Lower leg skin (tissue), 4 donors: ENCODE measurements at regions not wholly inside any gene's neighbourhood (a gene's known extent, or its start where the extent isn't known, plus 50 kb on each side); places are given as distances from the start of the nearest gene placed in this dataset.

Source experiments
- DNase-seq, 2 donors: peaks; one replicate each; pipeline ENCODE4 v3.0.0-alpha.2; 2019; ENCODE audit warnings: low spot score in 2 of 2
- H3K4me3 ChIP-seq: fragments of 200-600 bp; sonication (generic); 2 replicates; pipeline ENCODE4 v1.5.1; 2017; ENCODE audit warnings: mild to moderate bottlenecking, low read depth; ENCODE audit not compliant: poor library complexity, severe bottlenecking
- CTCF ChIP-seq, 3 donors: fragments of 450-650 bp; IDR thresholded peaks; one replicate each; pipeline ENCODE4 v1.5.1; 2016; ENCODE audit warnings: antibody characterized with exemption in 3 of 3, mild to moderate bottlenecking in 3 of 3, moderate library complexity in 2 of 3
- POLR2A ChIP-seq, 2 donors: fragments of 450-650 bp; IDR thresholded peaks; one replicate each; pipeline ENCODE4 v1.6.1; 2016 to 2017; ENCODE audit warnings: antibody characterized with exemption in 2 of 2, mild to moderate bottlenecking in 1 of 2, moderate library complexity in 1 of 2
- WGBS, 2 donors: methylation state at CpG; one replicate each; pipeline ENCODE4 v1.1.5; 2018; 5-methylcytosine and 5-hydroxymethylcytosine counted together
- intact Hi-C: fragments of 100-400 bp; cut with DNase I; formaldehyde crosslinking; loops from one replicate; pipeline ENCODE4 v1.15.0; 2023; ENCODE audit warnings: low total_unique reads

- DNase-seq, result no peak
- TF ChIP-seq POLR2A (IDR thresholded peaks at IDR 0.05) (no peak), CTCF (IDR thresholded peaks at IDR 0.05) (no peak)
- 73 to 77% methylated on average over 4 of the region's 4 CpGs for WGBS, 2 donors
- intact Hi-C loops, result no loop called here
- H3K4me3 ChIP-seq, result no peak overlapping the region
Measured at GRCh38 chr7:50203521-50203920, 101.0 kb upstream of the IKZF1 start.

GRCh38 chr7:50202052-50202555 lies 102.4 kb upstream of the IKZF1 start:
- TF ChIP-seq POLR2A (IDR thresholded peaks at IDR 0.05) (no peak), CTCF (IDR thresholded peaks at IDR 0.05) (no peak)
- H3K4me3 ChIP-seq, result no peak overlapping the region
- WGBS, 2 donors, result 83 to 87% methylated on average over 1 of the region's 1 CpG
- intact Hi-C loops, result no loop called here
- no peak for DNase-seq

GRCh38 chr7:50199824-50200223 lies 104.7 kb upstream of the IKZF1 start:
- whole genome bisulfite sequencing, 2 donors, result 53% methylated on average over 5 of the region's 5 CpGs
- no peak for TF ChIP-seq POLR2A (IDR thresholded peaks at IDR 0.05)
- TF ChIP-seq CTCF (IDR thresholded peaks at IDR 0.05), result no peak

GRCh38 chr7:50197549-50197948 lies 104.5 kb upstream of the ZPBP start:
- H3K4me3 ChIP-seq, result no peak overlapping the region
- TF ChIP-seq POLR2A (IDR thresholded peaks at IDR 0.05), result no peak
- no peak for TF ChIP-seq CTCF (IDR thresholded peaks at IDR 0.05)
- WGBS, 2 donors, result 67 to 87% methylated on average over 9 of the region's 9 CpGs
- DNase-seq, result no peak
- intact Hi-C loops, result no loop called here

More at GRCh38 chr7:50199824-50200223, 104.7 kb upstream of the IKZF1 start:
- intact Hi-C loops, result no loop called here
- H3K4me3 ChIP-seq, result no peak overlapping the region
- no peak for DNase-seq

GRCh38 chr7:50196719-50197118 lies 103.7 kb upstream of the ZPBP start:
- TF ChIP-seq POLR2A (IDR thresholded peaks at IDR 0.05) (no peak), CTCF (IDR thresholded peaks at IDR 0.05) (no peak)
- WGBS, 2 donors, result 65 to 79% methylated on average over 3 of the region's 3 CpGs
- H3K4me3 ChIP-seq, result no peak overlapping the region
- intact Hi-C loops, result no loop called here
- no peak for DNase-seq

- H3K4me3 ChIP-seq, result no peak overlapping the region
- intact Hi-C loops, result no loop called here
- DNase-seq, result no peak
- WGBS, 2 donors, result 10 to 19% methylated on average over 1 of the region's 1 CpG
- TF ChIP-seq CTCF (IDR thresholded peaks at IDR 0.05) (no peak), POLR2A (IDR thresholded peaks at IDR 0.05) (no peak)
Measured at GRCh38 chr7:50190776-50191175, 97.7 kb upstream of the ZPBP start.
